ENCODE measurements at regions not wholly inside any gene's neighbourhood (a gene's known extent, or its start where the extent isn't known, plus 50 kb on each side); places are given as distances from the start of the nearest gene placed in this dataset.

DNA sequence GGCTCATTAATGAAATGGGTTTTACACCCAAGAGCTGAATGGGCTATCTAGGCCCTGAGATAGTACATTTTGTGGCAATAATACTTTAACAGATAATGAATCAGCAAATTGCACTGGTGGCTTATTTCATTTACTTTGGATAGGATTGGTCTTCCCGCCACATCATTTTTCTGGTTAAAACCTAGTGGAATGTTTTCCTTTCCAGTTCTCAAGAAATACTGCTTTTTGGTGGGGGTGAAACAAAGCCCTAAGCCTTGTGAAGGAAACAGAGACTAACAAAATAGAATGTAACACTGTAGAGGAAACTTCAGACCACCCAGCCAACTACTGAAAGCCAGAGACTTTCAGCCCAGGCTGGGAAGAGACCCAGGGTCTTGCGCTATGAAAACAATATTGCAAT, 172.2 kb downstream of the HHIPL2 start:
- Mint-ChIP-seq H3K27me3 (ENCODE audit: low read depth) (no peaks in the 10 kb centered on the region), H3K27ac (no peak overlapping the region), H3K9me3 (peaks cover 17% of the 10 kb centered on the region), H3K4me1 (peaks cover 12% of the 10 kb centered on the region), H3K36me3 (no peaks in the 10 kb centered on the region), H3K4me3 (no peak overlapping the region)
- POLR2A ChIA-PET = no interaction called here
- no peak for DNase-seq (ENCODE audit: low spot score)
- ATAC-seq = no peak
- CTCF ChIA-PET = no interaction called here
- TF ChIP-seq GRHL2 (CRISPR knock-in tag; IDR thresholded peaks at IDR 0.05; ENCODE audit: insufficient replicate concordance, severe bottlenecking) (no peak), ZNF317 (CRISPR knock-in tag; IDR thresholded peaks at IDR 0.05; ENCODE audit: borderline replicate concordance, low read depth) (no peak), ATF1 (CRISPR knock-in tag; IDR thresholded peaks at IDR 0.05) (no peak), ZNF671 (CRISPR knock-in tag; IDR thresholded peaks at IDR 0.05) (no peak), ESRRA (CRISPR knock-in tag; IDR thresholded peaks at IDR 0.05; ENCODE audit: borderline replicate concordance) (no peak), NR1H2 (CRISPR knock-in tag; IDR thresholded peaks at IDR 0.05) (no peak), RORB (CRISPR knock-in tag; IDR thresholded peaks at IDR 0.05) (no peak), PRRX2 (CRISPR knock-in tag; IDR thresholded peaks at IDR 0.05) (no peak), NFE2L1 (CRISPR knock-in tag; IDR thresholded peaks at IDR 0.05) (no peak), SOX15 (CRISPR knock-in tag; IDR thresholded peaks at IDR 0.05) (no peak), CREM (CRISPR knock-in tag; IDR thresholded peaks at IDR 0.05) (no peak)
- TF ChIP-seq, protein P1, sequence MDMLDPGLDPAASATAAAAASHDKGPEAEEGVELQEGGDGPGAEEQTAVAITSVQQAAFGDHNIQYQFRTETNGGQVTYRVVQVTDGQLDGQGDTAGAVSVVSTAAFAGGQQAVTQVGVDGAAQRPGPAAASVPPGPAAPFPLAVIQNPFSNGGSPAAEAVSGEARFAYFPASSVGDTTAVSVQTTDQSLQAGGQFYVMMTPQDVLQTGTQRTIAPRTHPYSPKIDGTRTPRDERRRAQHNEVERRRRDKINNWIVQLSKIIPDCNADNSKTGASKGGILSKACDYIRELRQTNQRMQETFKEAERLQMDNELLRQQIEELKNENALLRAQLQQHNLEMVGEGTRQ (CRISPR knock-in tag; IDR thresholded peaks at IDR 0.05) = no peak
- TF ChIP-seq, protein P2, sequence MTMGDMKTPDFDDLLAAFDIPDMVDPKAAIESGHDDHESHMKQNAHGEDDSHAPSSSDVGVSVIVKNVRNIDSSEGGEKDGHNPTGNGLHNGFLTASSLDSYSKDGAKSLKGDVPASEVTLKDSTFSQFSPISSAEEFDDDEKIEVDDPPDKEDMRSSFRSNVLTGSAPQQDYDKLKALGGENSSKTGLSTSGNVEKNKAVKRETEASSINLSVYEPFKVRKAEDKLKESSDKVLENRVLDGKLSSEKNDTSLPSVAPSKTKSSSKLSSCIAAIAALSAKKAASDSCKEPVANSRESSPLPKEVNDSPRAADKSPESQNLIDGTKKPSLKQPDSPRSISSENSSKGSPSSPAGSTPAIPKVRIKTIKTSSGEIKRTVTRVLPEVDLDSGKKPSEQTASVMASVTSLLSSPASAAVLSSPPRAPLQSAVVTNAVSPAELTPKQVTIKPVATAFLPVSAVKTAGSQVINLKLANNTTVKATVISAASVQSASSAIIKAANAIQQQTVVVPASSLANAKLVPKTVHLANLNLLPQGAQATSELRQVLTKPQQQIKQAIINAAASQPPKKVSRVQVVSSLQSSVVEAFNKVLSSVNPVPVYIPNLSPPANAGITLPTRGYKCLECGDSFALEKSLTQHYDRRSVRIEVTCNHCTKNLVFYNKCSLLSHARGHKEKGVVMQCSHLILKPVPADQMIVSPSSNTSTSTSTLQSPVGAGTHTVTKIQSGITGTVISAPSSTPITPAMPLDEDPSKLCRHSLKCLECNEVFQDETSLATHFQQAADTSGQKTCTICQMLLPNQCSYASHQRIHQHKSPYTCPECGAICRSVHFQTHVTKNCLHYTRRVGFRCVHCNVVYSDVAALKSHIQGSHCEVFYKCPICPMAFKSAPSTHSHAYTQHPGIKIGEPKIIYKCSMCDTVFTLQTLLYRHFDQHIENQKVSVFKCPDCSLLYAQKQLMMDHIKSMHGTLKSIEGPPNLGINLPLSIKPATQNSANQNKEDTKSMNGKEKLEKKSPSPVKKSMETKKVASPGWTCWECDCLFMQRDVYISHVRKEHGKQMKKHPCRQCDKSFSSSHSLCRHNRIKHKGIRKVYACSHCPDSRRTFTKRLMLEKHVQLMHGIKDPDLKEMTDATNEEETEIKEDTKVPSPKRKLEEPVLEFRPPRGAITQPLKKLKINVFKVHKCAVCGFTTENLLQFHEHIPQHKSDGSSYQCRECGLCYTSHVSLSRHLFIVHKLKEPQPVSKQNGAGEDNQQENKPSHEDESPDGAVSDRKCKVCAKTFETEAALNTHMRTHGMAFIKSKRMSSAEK (CRISPR knock-in tag; IDR thresholded peaks at IDR 0.05; ENCODE audit: borderline replicate concordance) = no peak
- TF ChIP-seq, protein P3, sequence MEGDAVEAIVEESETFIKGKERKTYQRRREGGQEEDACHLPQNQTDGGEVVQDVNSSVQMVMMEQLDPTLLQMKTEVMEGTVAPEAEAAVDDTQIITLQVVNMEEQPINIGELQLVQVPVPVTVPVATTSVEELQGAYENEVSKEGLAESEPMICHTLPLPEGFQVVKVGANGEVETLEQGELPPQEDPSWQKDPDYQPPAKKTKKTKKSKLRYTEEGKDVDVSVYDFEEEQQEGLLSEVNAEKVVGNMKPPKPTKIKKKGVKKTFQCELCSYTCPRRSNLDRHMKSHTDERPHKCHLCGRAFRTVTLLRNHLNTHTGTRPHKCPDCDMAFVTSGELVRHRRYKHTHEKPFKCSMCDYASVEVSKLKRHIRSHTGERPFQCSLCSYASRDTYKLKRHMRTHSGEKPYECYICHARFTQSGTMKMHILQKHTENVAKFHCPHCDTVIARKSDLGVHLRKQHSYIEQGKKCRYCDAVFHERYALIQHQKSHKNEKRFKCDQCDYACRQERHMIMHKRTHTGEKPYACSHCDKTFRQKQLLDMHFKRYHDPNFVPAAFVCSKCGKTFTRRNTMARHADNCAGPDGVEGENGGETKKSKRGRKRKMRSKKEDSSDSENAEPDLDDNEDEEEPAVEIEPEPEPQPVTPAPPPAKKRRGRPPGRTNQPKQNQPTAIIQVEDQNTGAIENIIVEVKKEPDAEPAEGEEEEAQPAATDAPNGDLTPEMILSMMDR (IDR thresholded peaks at IDR 0.05) = no peak
- TF ChIP-seq, protein P4, sequence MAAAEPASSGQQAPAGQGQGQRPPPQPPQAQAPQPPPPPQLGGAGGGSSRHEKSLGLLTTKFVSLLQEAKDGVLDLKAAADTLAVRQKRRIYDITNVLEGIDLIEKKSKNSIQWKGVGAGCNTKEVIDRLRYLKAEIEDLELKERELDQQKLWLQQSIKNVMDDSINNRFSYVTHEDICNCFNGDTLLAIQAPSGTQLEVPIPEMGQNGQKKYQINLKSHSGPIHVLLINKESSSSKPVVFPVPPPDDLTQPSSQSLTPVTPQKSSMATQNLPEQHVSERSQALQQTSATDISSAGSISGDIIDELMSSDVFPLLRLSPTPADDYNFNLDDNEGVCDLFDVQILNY (CRISPR knock-in tag; IDR thresholded peaks at IDR 0.05) = no peak
- TF ChIP-seq, protein P5, sequence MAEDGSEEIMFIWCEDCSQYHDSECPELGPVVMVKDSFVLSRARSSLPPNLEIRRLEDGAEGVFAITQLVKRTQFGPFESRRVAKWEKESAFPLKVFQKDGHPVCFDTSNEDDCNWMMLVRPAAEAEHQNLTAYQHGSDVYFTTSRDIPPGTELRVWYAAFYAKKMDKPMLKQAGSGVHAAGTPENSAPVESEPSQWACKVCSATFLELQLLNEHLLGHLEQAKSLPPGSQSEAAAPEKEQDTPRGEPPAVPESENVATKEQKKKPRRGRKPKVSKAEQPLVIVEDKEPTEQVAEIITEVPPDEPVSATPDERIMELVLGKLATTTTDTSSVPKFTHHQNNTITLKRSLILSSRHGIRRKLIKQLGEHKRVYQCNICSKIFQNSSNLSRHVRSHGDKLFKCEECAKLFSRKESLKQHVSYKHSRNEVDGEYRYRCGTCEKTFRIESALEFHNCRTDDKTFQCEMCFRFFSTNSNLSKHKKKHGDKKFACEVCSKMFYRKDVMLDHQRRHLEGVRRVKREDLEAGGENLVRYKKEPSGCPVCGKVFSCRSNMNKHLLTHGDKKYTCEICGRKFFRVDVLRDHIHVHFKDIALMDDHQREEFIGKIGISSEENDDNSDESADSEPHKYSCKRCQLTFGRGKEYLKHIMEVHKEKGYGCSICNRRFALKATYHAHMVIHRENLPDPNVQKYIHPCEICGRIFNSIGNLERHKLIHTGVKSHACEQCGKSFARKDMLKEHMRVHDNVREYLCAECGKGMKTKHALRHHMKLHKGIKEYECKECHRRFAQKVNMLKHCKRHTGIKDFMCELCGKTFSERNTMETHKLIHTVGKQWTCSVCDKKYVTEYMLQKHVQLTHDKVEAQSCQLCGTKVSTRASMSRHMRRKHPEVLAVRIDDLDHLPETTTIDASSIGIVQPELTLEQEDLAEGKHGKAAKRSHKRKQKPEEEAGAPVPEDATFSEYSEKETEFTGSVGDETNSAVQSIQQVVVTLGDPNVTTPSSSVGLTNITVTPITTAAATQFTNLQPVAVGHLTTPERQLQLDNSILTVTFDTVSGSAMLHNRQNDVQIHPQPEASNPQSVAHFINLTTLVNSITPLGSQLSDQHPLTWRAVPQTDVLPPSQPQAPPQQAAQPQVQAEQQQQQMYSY (CRISPR knock-in tag; IDR thresholded peaks at IDR 0.05) = no peak
- TF ChIP-seq, protein P6, sequence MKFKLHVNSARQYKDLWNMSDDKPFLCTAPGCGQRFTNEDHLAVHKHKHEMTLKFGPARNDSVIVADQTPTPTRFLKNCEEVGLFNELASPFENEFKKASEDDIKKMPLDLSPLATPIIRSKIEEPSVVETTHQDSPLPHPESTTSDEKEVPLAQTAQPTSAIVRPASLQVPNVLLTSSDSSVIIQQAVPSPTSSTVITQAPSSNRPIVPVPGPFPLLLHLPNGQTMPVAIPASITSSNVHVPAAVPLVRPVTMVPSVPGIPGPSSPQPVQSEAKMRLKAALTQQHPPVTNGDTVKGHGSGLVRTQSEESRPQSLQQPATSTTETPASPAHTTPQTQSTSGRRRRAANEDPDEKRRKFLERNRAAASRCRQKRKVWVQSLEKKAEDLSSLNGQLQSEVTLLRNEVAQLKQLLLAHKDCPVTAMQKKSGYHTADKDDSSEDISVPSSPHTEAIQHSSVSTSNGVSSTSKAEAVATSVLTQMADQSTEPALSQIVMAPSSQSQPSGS (CRISPR knock-in tag; IDR thresholded peaks at IDR 0.05; ENCODE audit: borderline replicate concordance, low read depth) = no peak
- TF ChIP-seq, protein P7, sequence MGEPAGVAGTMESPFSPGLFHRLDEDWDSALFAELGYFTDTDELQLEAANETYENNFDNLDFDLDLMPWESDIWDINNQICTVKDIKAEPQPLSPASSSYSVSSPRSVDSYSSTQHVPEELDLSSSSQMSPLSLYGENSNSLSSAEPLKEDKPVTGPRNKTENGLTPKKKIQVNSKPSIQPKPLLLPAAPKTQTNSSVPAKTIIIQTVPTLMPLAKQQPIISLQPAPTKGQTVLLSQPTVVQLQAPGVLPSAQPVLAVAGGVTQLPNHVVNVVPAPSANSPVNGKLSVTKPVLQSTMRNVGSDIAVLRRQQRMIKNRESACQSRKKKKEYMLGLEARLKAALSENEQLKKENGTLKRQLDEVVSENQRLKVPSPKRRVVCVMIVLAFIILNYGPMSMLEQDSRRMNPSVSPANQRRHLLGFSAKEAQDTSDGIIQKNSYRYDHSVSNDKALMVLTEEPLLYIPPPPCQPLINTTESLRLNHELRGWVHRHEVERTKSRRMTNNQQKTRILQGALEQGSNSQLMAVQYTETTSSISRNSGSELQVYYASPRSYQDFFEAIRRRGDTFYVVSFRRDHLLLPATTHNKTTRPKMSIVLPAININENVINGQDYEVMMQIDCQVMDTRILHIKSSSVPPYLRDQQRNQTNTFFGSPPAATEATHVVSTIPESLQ (CRISPR knock-in tag; IDR thresholded peaks at IDR 0.05) = no peak
- TF ChIP-seq, protein P8, sequence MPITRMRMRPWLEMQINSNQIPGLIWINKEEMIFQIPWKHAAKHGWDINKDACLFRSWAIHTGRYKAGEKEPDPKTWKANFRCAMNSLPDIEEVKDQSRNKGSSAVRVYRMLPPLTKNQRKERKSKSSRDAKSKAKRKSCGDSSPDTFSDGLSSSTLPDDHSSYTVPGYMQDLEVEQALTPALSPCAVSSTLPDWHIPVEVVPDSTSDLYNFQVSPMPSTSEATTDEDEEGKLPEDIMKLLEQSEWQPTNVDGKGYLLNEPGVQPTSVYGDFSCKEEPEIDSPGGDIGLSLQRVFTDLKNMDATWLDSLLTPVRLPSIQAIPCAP (CRISPR knock-in tag; IDR thresholded peaks at IDR 0.05) = no peak
- TF ChIP-seq, protein P9, sequence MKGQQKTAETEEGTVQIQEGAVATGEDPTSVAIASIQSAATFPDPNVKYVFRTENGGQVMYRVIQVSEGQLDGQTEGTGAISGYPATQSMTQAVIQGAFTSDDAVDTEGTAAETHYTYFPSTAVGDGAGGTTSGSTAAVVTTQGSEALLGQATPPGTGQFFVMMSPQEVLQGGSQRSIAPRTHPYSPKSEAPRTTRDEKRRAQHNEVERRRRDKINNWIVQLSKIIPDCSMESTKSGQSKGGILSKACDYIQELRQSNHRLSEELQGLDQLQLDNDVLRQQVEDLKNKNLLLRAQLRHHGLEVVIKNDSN (CRISPR knock-in tag; IDR thresholded peaks at IDR 0.05) = no peak

All from WTC11 (cell line).